HG03066 (cell line): ENCODE measurements at regions not wholly inside any gene's neighbourhood (a gene's known extent, or its start where the extent isn't known, plus 50 kb on each side); places are given as distances from the start of the nearest gene placed in this dataset.

Experiments used
- ATAC-seq: cut with Tn5 transposase; IDR thresholded peaks from one replicate; pipeline ENCODE4 v1.9.1; 2021; ENCODE audit warnings: low read depth; ENCODE audit not compliant: unreplicated experiment

- ATAC-seq = no peak
Observed at GRCh38 chrY:21259707-21260106, 251.4 kb upstream of the RBMY1B start.

GRCh38 chrY:21260325-21260724, 250.8 kb upstream of the RBMY1B start:
- no peak for ATAC-seq

GRCh38 chrY:21261158-21261557, 250.0 kb upstream of the RBMY1B start:
- no peak for ATAC-seq

- no peak for ATAC-seq
Observed at GRCh38 chrY:21266751-21267150, 244.4 kb upstream of the RBMY1B start.

GRCh38 chrY:21267164-21267563, 244.0 kb upstream of the RBMY1B start:
- ATAC-seq = no peak

- no peak for ATAC-seq
Observed at GRCh38 chrY:21287769-21288168, 223.4 kb upstream of the RBMY1B start.

- no peak for ATAC-seq
Observed at GRCh38 chrY:21288908-21289307, 222.2 kb upstream of the RBMY1B start.

GRCh38 chrY:21295206-21295605, 215.9 kb upstream of the RBMY1B start:
- no peak for ATAC-seq

GRCh38 chrY:21302278-21302677, 208.9 kb upstream of the RBMY1B start:
- no peak for ATAC-seq

GRCh38 chrY:21315366-21315765, 195.8 kb upstream of the RBMY1B start:
- ATAC-seq = no peak
